HUES64 (cell line): ENCODE measurements at regions not wholly inside any gene's neighbourhood (a gene's known extent, or its start where the extent isn't known, plus 50 kb on each side); places are given as distances from the start of the nearest gene placed in this dataset.

Source experiments
- H3K27ac ChIP-seq: 2 replicates; pipeline ENCODE4 v1.7.0; 2013; ENCODE audit warnings: low read depth, low read length, inconsistent platforms
- H3K27me3 ChIP-seq: 2 replicates; pipeline ENCODE4 v1.6.1; 2013; ENCODE audit warnings: mild to moderate bottlenecking, low read length; ENCODE audit not compliant: insufficient read depth
- H3K36me3 ChIP-seq: 2 replicates; pipeline ENCODE4 v1.6.1; 2013; ENCODE audit warnings: mild to moderate bottlenecking, low read length; ENCODE audit not compliant: insufficient read depth
- H3K4me1 ChIP-seq: 2 replicates; pipeline ENCODE4 v1.6.1; 2013; ENCODE audit warnings: mild to moderate bottlenecking, low read length, moderate library complexity; ENCODE audit not compliant: insufficient read depth
- H3K4me3 ChIP-seq: 2 replicates; pipeline ENCODE4 v1.5.1; 2013; ENCODE audit warnings: mild to moderate bottlenecking, low read length, moderate library complexity
- H3K9ac ChIP-seq: 2 replicates; pipeline ENCODE4 v1.6.1; 2013; ENCODE audit warnings: mild to moderate bottlenecking, low read depth, low read length
- H3K9me3 ChIP-seq: 2 replicates; pipeline ENCODE4 v1.6.1; 2013; ENCODE audit warnings: low read depth, low read length; ENCODE audit not compliant: insufficient read depth
- WGBS: fragments of 150-250, 120-280 bp; methylation state at CpG from one replicate; pipeline ENCODE4 v1.1.7; 2013; ENCODE audit warnings: missing lambda C conversion rate; 5-methylcytosine and 5-hydroxymethylcytosine counted together

GRCh38 chr3:18861137-18861536 is 287.2 kb upstream of the KCNH8 start:
- Histone ChIP-seq H3K9ac (no peak overlapping the region), H3K9me3 (no peaks in the 10 kb centered on the region), H3K4me1 (no peaks in the 10 kb centered on the region), H3K27me3 (no peaks in the 10 kb centered on the region), H3K4me3 (no peak overlapping the region), H3K36me3 (no peaks in the 10 kb centered on the region), H3K27ac (no peak overlapping the region)
- 93% methylated on average over 1 of the region's 3 CpGs for WGBS

GRCh38 chr3:18853269-18853668 is 295.0 kb upstream of the KCNH8 start:
- H3K9me3 ChIP-seq, result no peaks in the 10 kb centered on the region
- H3K4me1 ChIP-seq, result no peaks in the 10 kb centered on the region
- H3K4me3 ChIP-seq, result no peak overlapping the region
- H3K9ac ChIP-seq, result no peak overlapping the region
- no peaks in the 10 kb centered on the region for H3K36me3 ChIP-seq
- 95% methylated on average over 1 of the region's 1 CpG for WGBS
- H3K27me3 ChIP-seq, result no peaks in the 10 kb centered on the region
- no peak overlapping the region for H3K27ac ChIP-seq

- H3K9me3 ChIP-seq, result no peaks in the 10 kb centered on the region
- H3K4me1 ChIP-seq, result peaks cover 8% of the 10 kb centered on the region
- no peak overlapping the region for H3K9ac ChIP-seq
- H3K36me3 ChIP-seq, result no peaks in the 10 kb centered on the region
- H3K27ac ChIP-seq, result no peak overlapping the region
- 60% methylated on average over 4 of the region's 5 CpGs for WGBS
- no peaks in the 10 kb centered on the region for H3K27me3 ChIP-seq
- H3K4me3 ChIP-seq, result no peak overlapping the region
These were observed 300.6 kb upstream of the KCNH8 start for GRCh38 chr3:18847583-18848197.

GRCh38 chr3:18843983-18844382 is 304.3 kb upstream of the KCNH8 start:
- H3K4me1 ChIP-seq, result peaks cover 8% of the 10 kb centered on the region
- no peaks in the 10 kb centered on the region for H3K9me3 ChIP-seq
- H3K27me3 ChIP-seq, result no peaks in the 10 kb centered on the region
- no peaks in the 10 kb centered on the region for H3K36me3 ChIP-seq
- H3K27ac ChIP-seq, result no peak overlapping the region
- no peak overlapping the region for H3K4me3 ChIP-seq
- H3K9ac ChIP-seq, result no peak overlapping the region
- WGBS, result 85% methylated on average over 1 of the region's 1 CpG

- Histone ChIP-seq H3K4me3 (no peak overlapping the region), H3K4me1 (peaks cover 8% of the 10 kb centered on the region), H3K9ac (no peak overlapping the region), H3K27ac (no peak overlapping the region), H3K27me3 (no peaks in the 10 kb centered on the region), H3K9me3 (no peaks in the 10 kb centered on the region), H3K36me3 (no peaks in the 10 kb centered on the region)
- WGBS, result 85% methylated on average over 3 of the region's 3 CpGs
These were observed 305.1 kb upstream of the KCNH8 start for GRCh38 chr3:18843188-18843587.

GRCh38 chr3:18841422-18842343 is 306.6 kb upstream of the KCNH8 start:
- H3K4me1 ChIP-seq, result peaks cover 12% of the 10 kb centered on the region
- no peak overlapping the region for H3K9ac ChIP-seq
- 93% methylated on average over 5 of the region's 6 CpGs for WGBS
- H3K4me3 ChIP-seq, result no peak overlapping the region
- H3K27ac ChIP-seq, result no peak overlapping the region
- no peaks in the 10 kb centered on the region for H3K27me3 ChIP-seq
- no peaks in the 10 kb centered on the region for H3K36me3 ChIP-seq
- no peaks in the 10 kb centered on the region for H3K9me3 ChIP-seq

- WGBS, result 96% methylated on average over 3 of the region's 3 CpGs
- H3K36me3 ChIP-seq, result no peaks in the 10 kb centered on the region
- peaks cover 22% of the 10 kb centered on the region for H3K4me1 ChIP-seq
- H3K27me3 ChIP-seq, result no peaks in the 10 kb centered on the region
- H3K27ac ChIP-seq, result no peak overlapping the region
- no peaks in the 10 kb centered on the region for H3K9me3 ChIP-seq
- H3K4me3 ChIP-seq, result no peak overlapping the region
- no peak overlapping the region for H3K9ac ChIP-seq
These were observed 307.7 kb upstream of the KCNH8 start for GRCh38 chr3:18840535-18841137.

- Histone ChIP-seq H3K4me1 (peaks cover 21% of the 10 kb centered on the region), H3K4me3 (no peak overlapping the region), H3K36me3 (no peaks in the 10 kb centered on the region), H3K9ac (no peak overlapping the region), H3K27me3 (no peaks in the 10 kb centered on the region), H3K27ac (no peak overlapping the region), H3K9me3 (no peaks in the 10 kb centered on the region)
- WGBS, result 100% methylated on average over 1 of the region's 1 CpG
These were observed 309.6 kb upstream of the KCNH8 start for GRCh38 chr3:18838758-18839157.

- Histone ChIP-seq H3K36me3 (no peaks in the 10 kb centered on the region), H3K27ac (no peak overlapping the region), H3K4me3 (no peak overlapping the region), H3K9me3 (no peaks in the 10 kb centered on the region), H3K9ac (no peak overlapping the region), H3K27me3 (no peaks in the 10 kb centered on the region), H3K4me1 (peaks cover 16% of the 10 kb centered on the region)
- WGBS, result 91% methylated on average over 2 of the region's 3 CpGs
These were observed 311.1 kb upstream of the KCNH8 start for GRCh38 chr3:18837137-18837755.

- peaks cover 16% of the 10 kb centered on the region for H3K4me1 ChIP-seq
- H3K4me3 ChIP-seq, result no peak overlapping the region
- no peak overlapping the region for H3K27ac ChIP-seq
- H3K36me3 ChIP-seq, result no peaks in the 10 kb centered on the region
- 97% methylated on average over 4 of the region's 4 CpGs for whole genome bisulfite sequencing
- H3K9ac ChIP-seq, result no peak overlapping the region
- no peaks in the 10 kb centered on the region for H3K27me3 ChIP-seq
- H3K9me3 ChIP-seq, result no peaks in the 10 kb centered on the region
These were observed 313.3 kb upstream of the KCNH8 start for GRCh38 chr3:18835021-18835420.

GRCh38 chr3:18830087-18830486 is 318.2 kb upstream of the KCNH8 start:
- Histone ChIP-seq H3K4me1 (no peaks in the 10 kb centered on the region), H3K36me3 (no peaks in the 10 kb centered on the region), H3K4me3 (no peak overlapping the region), H3K27me3 (no peaks in the 10 kb centered on the region), H3K9me3 (no peaks in the 10 kb centered on the region), H3K9ac (no peak overlapping the region), H3K27ac (no peak overlapping the region)
- WGBS, result 90% methylated on average over 4 of the region's 5 CpGs
